ENCODE measurements at regions not wholly inside any gene's neighbourhood (a gene's known extent, or its start where the extent isn't known, plus 50 kb on each side); places are given as distances from the start of the nearest gene placed in this dataset.

- WGBS, 2 experiments (ENCODE audit: low coverage in 1 of 2, low lambda C conversion rate in 2 of 2, missing lambda C conversion rate in 2 of 2) = 56 to 66% methylated on average over 5 of the region's 5 CpGs
- Histone ChIP-seq H3K27ac (no peak overlapping the region), H3F3A (ENCODE audit: insufficient read depth) (no peaks in the 10 kb centered on the region), H2AFZ (no peak overlapping the region), H3K9ac (no peak overlapping the region), H3K4me1 (ENCODE audit: insufficient read depth) (0 out of 2 replicates have a peak, but pooled peaks cover 7% of the 10 kb centered on the region), H3K4me3 (no peak overlapping the region), H4K20me1 (ENCODE audit: insufficient read depth) (no peaks in the 10 kb centered on the region), H3K4me2 (ENCODE audit: unreplicated experiment) (no peak overlapping the region), H3K79me2 (ENCODE audit: insufficient read depth) (no peaks in the 10 kb centered on the region), H3K27me3 (replicated peaks; ENCODE audit: insufficient read depth) (no peaks in the 10 kb centered on the region), H3K36me3 (ENCODE audit: low read depth) (no peaks in the 10 kb centered on the region), H3K9me2 (ENCODE audit: insufficient read depth) (no peaks in the 10 kb centered on the region; the same call in 1 of the 2 replicates), H3K9me3 (ENCODE audit: low read depth) (no peaks in the 10 kb centered on the region)
- in situ Hi-C loops (cut with MboI) = no loop called here
- TF ChIP-seq EZH2 (IDR thresholded peaks at IDR 0.05; ENCODE audit: insufficient read depth, poor library complexity, severe bottlenecking) (no peak), EZH2phosphoT487 (IDR thresholded peaks at IDR 0.05; ENCODE audit: insufficient read depth, low read depth) (no peak)
- DNase-seq = peak; percentile 47
These were observed 55.5 kb upstream of the CABCOCO1 start for GRCh38 chr10:61606959-61607907.

GRCh38 chr10:61605221-61605620 is 57.5 kb upstream of the CABCOCO1 start:
- H3K4me3 ChIP-seq = no peak overlapping the region
- no peak overlapping the region for H3K27ac ChIP-seq
- H3F3A ChIP-seq (ENCODE audit: insufficient read depth) = no peaks in the 10 kb centered on the region
- no peak overlapping the region for H2AFZ ChIP-seq
- H3K9me3 ChIP-seq (ENCODE audit: low read depth) = no peaks in the 10 kb centered on the region
- WGBS, 2 experiments (ENCODE audit: low coverage in 1 of 2, low lambda C conversion rate in 2 of 2, missing lambda C conversion rate in 2 of 2) = 36 to 49% methylated on average over 1 of the region's 1 CpG
- in situ Hi-C loops (cut with MboI) = no loop called here
- H4K20me1 ChIP-seq (ENCODE audit: insufficient read depth) = no peaks in the 10 kb centered on the region
- no peak for TF ChIP-seq EZH2phosphoT487 (IDR thresholded peaks at IDR 0.05; ENCODE audit: insufficient read depth, low read depth)
- no peak for TF ChIP-seq EZH2 (IDR thresholded peaks at IDR 0.05; ENCODE audit: insufficient read depth, poor library complexity, severe bottlenecking)
- H3K79me2 ChIP-seq (ENCODE audit: insufficient read depth) = no peaks in the 10 kb centered on the region
- H3K27me3 ChIP-seq (replicated peaks; ENCODE audit: insufficient read depth) = no peaks in the 10 kb centered on the region
- 0 out of 2 replicates have a peak, but pooled peaks cover 7% of the 10 kb centered on the region for H3K4me1 ChIP-seq (ENCODE audit: insufficient read depth)
- H3K36me3 ChIP-seq (ENCODE audit: low read depth) = no peaks in the 10 kb centered on the region
- no peaks in the 10 kb centered on the region; the same call in 1 of the 2 replicates for H3K9me2 ChIP-seq (ENCODE audit: insufficient read depth)
- H3K4me2 ChIP-seq (ENCODE audit: unreplicated experiment) = no peak overlapping the region
- H3K9ac ChIP-seq = no peak overlapping the region
- DNase-seq = no peak

GRCh38 chr10:61600399-61600798 is 62.3 kb upstream of the CABCOCO1 start:
- no peaks in the 10 kb centered on the region for H3F3A ChIP-seq (ENCODE audit: insufficient read depth)
- no peak overlapping the region for H3K9ac ChIP-seq
- 39 to 41% methylated on average over 1 of the region's 1 CpG for WGBS, 2 experiments (ENCODE audit: low coverage in 1 of 2, low lambda C conversion rate in 2 of 2, missing lambda C conversion rate in 2 of 2)
- in situ Hi-C loops (cut with MboI) = no loop called here
- DNase-seq = no peak
- H3K4me3 ChIP-seq = no peak overlapping the region
- H3K9me2 ChIP-seq (ENCODE audit: insufficient read depth) = no peaks in the 10 kb centered on the region; the same call in 1 of the 2 replicates
- H3K27me3 ChIP-seq (replicated peaks; ENCODE audit: insufficient read depth) = no peaks in the 10 kb centered on the region
- no peak overlapping the region for H2AFZ ChIP-seq
- no peaks in the 10 kb centered on the region for H3K36me3 ChIP-seq (ENCODE audit: low read depth)
- no peaks in the 10 kb centered on the region for H3K79me2 ChIP-seq (ENCODE audit: insufficient read depth)
- TF ChIP-seq EZH2phosphoT487 (IDR thresholded peaks at IDR 0.05; ENCODE audit: insufficient read depth, low read depth) (no peak), EZH2 (IDR thresholded peaks at IDR 0.05; ENCODE audit: insufficient read depth, poor library complexity, severe bottlenecking) (no peak)
- no peaks in the 10 kb centered on the region for H4K20me1 ChIP-seq (ENCODE audit: insufficient read depth)
- no peak overlapping the region for H3K4me2 ChIP-seq (ENCODE audit: unreplicated experiment)
- H3K4me1 ChIP-seq (ENCODE audit: insufficient read depth) = no peaks in the 10 kb centered on the region
- no peak overlapping the region for H3K27ac ChIP-seq
- no peaks in the 10 kb centered on the region for H3K9me3 ChIP-seq (ENCODE audit: low read depth)

GRCh38 chr10:61594430-61594829 is 68.3 kb upstream of the CABCOCO1 start:
- TF ChIP-seq EZH2phosphoT487 (IDR thresholded peaks at IDR 0.05; ENCODE audit: insufficient read depth, low read depth) (no peak), EZH2 (IDR thresholded peaks at IDR 0.05; ENCODE audit: insufficient read depth, poor library complexity, severe bottlenecking) (no peak)
- Histone ChIP-seq H3K4me3 (no peak overlapping the region), H3K27ac (no peak overlapping the region), H4K20me1 (ENCODE audit: insufficient read depth) (no peaks in the 10 kb centered on the region), H3K27me3 (replicated peaks; ENCODE audit: insufficient read depth) (no peaks in the 10 kb centered on the region), H3K4me1 (ENCODE audit: insufficient read depth) (peaks cover 5% of the 10 kb centered on the region), H3K9me2 (ENCODE audit: insufficient read depth) (no peaks in the 10 kb centered on the region), H3K9ac (no peak overlapping the region), H3K4me2 (ENCODE audit: unreplicated experiment) (no peak overlapping the region), H3K9me3 (ENCODE audit: low read depth) (no peaks in the 10 kb centered on the region), H3F3A (ENCODE audit: insufficient read depth) (no peaks in the 10 kb centered on the region), H3K79me2 (ENCODE audit: insufficient read depth) (no peaks in the 10 kb centered on the region), H3K36me3 (ENCODE audit: low read depth) (no peaks in the 10 kb centered on the region), H2AFZ (no peak overlapping the region)
- 45 to 58% methylated on average over 1 of the region's 1 CpG for WGBS, 2 experiments (ENCODE audit: low coverage in 1 of 2, low lambda C conversion rate in 2 of 2, missing lambda C conversion rate in 2 of 2)
- in situ Hi-C loops (cut with MboI) = no loop called here
- DNase-seq = no peak
